Stimulated activated CD4-positive, alpha-beta T cell treated with anti-CD3 and anti-CD28 coated beads, Interleukin-4, amount 100 ng/mL, for 48 hours (primary cell): ENCODE measurements at regions not wholly inside any gene's neighbourhood (a gene's known extent, or its start where the extent isn't known, plus 50 kb on each side); places are given as distances from the start of the nearest gene placed in this dataset.

Experiments used
- DNase-seq, 2 donors: peaks; one replicate each; pipeline ENCODE4 v3.0.0-alpha.2; 2020; ENCODE audit warnings: low read depth in 2 of 2

DNA sequence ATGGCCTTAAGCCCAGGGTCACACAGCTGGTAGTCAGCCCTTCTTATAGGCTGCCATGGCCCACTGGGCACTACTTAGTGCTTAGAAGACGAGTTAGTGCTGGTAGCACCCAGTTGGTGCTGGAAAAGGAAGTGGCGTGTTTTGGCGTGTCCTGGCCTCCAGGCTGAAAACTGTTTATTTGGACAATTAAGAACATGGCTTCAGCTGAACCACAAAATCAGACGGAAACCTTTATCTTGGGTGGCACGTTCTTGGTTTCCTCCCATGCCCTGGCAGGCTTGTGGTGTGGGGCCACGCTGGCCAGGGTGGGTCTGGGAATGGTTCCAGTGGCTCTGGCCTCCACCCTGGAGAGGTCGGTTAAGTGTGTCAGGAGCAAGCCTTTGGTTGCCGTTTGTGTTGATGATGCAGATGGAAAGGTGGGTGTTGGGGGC is 141.5 kb upstream of the HAAO start:
- no peak for DNase-seq

GRCh38 chr2:42932271-42933151 is 140.1 kb upstream of the HAAO start:
- DNase-seq, result no peak

- DNase-seq, result no peak
Measured at GRCh38 chr2:42931818-42932195, 139.4 kb upstream of the HAAO start.

GRCh38 chr2:42931146-42931817 is 138.9 kb upstream of the HAAO start:
- no peak for DNase-seq

- no peak for DNase-seq
Measured at GRCh38 chr2:42930025-42930581, 137.7 kb upstream of the HAAO start.

DNA sequence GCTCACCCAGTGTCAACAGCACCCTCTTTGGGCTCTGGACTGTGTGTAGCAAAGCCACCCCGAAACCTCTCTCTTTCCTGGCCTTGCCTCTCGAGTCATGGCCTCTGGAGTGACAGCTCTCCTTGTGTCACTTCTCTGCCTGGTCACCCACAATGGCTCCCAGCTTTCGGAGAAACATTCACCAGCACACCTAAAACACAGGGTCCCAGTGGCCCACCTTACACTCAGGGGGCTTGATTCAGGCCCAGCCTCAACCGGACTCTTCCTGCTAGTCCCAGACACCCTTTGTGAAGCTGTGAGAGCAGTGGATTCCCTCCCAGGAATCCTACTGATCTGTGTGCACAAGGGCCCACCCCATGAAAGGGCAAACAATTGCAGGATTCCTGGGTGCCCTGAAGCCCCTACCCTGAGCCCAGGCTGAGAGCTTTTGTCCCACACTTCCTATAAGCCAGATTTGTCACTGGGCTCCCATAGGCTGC is 137.2 kb upstream of the HAAO start:
- DNase-seq, result no peak

DNA sequence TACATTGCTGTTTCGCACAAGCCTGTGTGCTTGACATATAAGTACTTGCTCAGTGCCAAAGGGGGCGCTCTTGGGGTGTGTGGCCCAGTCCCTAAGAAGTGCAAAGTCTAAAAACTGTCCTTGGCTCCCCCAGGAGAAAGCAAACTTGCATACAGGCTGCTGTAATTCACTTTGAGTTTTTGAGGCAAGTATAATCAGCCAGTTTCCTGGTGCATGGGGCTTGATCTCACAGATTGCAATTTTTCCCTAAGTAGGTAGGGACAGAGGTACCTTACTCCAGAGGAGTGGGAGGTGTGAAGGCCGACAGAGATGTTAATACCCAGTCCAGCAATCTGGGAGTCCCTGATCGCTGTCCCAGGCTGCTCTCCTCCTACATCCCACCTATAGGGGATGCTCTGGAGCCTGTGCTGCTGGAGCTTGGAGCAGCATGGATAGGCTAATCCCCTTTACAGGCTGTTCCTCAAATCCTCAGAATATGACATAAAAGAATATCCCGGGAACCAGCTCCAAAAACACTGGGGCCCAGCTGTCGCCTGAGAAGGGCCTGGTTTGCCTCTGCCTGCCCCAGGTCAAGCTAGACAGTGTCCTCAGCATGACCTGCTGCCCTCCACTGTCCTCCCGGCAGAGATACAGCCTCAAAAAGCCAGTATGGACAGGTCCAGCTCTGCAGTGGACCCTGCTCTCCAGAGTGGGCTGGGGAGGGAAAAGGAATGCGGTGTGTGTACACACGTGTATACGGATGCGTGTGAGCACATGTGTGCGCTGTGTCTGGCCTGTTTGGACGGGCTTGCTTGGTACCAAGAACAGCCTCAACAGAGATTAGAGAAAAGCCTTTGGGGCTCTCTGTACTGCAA is 136.5 kb upstream of the HAAO start:
- no peak for DNase-seq

DNA sequence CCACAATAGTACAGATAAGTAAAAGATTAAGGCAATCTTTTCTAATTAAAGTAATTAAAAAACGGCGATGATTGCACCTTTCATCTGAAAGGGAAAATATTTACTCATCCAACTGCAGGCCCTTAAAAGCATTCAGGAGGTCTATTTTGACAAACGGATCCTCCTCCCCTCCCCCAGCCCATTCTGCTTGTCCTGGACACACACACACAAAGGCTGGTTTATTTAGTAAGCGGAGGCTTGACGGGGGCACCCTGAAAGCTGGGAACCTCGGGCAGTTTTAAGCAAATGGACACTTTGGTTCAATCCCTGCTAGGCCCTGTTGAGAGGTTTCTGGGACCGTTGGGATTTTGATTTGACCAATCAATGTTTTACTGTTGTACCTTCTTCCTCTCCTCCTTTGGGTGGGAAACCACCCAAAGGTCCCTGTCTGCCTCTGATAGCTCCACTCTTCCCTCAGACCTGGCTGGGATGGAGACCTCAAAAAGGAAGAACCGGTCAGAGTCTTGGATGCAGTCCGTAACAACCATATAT is 135.8 kb upstream of the HAAO start:
- no peak for DNase-seq

DNA sequence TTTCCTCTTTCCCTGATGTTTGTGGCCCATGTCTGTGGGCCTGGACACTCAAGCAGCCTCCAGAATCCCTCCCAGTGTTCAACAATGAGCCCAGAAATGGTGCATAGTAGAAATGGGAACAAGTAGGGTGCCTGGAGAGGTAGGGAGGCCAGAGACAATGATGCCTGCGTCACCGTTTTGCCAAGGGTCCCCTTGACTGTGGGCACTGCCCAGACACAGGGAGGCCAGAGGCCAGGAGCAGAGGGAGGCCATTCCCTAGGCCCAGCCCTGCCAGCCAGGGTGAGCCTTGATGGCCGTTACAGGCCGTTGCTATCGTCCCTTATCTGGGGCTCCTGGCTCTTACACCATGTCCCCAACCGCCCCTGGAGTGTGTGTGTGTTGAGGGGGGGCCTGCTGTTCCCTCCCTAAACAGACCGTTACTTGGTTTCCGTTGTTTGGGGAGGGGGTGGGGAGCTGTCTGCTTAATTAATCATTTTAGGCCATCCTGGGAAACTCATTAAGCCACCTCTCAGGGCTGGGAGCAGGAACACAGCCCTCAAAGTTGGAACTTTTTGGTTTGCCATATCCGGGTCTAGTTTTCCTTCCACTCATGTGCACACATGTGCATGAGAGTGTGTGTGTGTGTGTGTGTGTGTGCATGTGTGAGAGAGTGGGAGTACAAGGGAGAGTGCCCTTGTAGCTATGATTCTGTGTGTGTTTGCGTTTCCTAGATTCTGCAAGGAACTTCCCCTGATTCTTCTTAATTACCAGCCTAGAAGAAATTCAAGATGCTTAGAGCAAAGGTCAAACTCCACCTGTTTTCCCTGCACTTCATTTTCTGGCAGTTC is 135.2 kb upstream of the HAAO start:
- no peak for DNase-seq

- DNase-seq, result no peak
Measured at GRCh38 chr2:42926434-42927333, 134.3 kb upstream of the HAAO start.

- DNase-seq, result no peak
Measured at GRCh38 chr2:42925742-42926433, 133.5 kb upstream of the HAAO start.

DNA sequence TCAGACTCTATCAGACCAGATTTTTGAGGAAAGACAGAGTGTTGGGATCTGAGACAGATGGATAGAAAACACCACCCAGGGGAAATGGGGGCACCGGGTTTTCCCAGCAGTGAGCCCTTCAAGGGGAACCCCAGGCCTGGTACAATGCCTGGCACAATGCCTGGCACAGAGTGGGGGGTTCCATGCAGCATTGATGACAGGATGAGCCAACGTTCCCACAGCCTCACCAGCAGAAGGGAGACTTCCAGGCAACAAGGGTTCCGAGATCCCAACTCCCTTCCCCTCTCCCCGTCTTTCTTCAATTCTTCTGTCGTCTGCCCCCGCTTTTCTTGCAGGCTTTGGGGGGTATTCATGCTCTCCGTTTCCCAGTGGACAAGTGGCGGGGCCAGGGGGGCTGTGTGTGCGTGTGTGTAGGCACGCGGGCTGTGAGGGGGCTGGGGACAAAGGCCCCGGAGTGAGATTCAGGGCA is 132.1 kb upstream of the HAAO start:
- no peak for DNase-seq

DNA sequence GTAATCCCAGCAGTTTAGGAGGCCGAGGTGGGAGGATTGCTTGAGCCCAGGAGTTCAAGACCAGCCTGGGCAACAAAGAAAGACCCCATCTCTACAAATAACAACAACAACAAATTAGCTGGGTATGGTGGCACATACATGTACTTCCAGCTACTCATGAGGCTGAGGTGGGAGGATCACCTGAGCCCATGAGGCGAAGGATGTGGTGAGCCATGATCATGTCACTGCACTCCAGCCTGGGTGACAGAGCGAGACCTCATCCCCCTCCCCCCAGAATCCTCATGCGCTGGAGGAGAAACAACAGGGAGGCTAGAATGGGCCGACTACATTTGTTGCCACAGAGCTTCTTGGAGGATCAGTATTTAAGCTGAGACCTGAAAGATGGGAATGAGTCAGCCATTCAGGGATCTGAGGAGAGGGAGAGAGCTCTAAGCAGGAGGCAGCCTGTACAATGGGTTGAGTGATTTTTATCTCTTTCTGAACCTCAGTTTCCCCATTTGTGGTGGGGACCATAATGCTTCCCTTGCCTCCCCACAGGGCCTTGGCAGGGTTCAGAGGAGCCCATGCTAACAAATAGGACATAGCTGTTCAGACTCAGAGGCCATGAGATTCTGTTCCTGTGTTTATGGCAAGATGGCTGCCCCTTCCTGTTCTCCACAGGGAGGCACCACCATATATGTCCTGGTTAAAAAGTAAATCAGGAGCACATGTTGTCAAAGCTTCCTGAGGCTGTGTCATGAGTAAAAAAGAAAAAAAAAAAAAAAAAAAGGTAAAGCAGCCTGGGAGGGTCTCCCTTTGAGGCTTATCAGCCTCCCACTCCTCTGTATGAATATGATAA is 131.4 kb upstream of the HAAO start:
- no peak for DNase-seq

DNA sequence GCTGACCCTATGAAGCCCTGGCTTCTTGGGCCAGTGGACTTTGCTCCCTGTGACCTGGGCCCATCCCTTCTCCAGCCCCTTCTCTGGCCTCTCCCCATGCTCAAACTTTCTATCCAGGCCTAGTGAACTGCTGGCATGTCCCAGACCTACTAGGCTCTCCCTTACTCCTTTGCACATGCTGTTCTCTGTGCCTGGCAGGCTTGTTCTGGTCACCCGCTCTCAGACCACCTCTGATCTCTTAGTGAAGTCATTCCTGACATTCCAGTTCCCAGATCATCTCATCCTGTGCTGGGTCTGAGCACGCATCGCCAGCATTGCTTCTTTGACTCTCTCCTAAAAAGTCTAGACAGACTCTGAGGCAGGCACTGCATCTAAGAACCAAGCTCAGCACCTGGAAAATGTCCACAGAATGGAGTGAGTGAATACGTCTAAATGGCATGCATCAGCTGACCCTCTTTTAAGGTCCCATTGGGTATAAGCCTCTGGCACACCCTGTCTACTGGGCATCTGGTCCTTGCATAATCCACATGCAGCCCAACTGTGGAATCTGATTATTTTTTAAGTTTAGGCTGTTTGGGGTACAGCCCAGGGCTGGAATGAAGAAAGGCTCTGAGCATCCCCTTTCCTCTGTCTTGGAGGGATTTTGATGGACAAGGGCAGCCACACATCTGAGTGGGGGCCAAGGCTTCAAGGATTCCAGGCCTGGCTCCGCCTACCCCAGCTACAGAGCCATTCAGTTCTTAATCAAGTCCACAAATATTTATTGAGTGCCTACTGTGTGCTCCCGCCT is 130.6 kb upstream of the HAAO start:
- DNase-seq, result no peak

- no peak for DNase-seq
Measured at GRCh38 chr2:42922293-42922692, 129.9 kb upstream of the HAAO start.

- DNase-seq, result no peak
Measured at GRCh38 chr2:42921721-42922120, 129.3 kb upstream of the HAAO start.

DNA sequence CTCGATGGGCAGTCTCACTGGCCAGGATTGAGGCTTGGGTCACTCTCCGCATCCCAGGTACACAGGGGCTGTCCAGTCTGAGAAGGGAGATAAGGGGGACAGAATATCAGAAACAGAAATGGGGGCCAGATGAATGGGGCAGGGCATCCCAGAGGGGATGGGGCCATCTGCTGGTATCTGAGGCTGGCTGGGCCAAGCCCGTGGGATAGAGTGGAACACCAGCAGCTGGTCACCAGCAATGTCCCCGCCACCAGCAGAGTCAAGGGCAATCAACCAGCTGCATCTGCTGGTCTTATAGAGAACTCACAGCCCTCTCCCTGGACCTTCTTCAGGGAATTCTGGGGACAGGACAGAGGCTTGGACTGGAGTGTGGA is 128.8 kb upstream of the HAAO start:
- DNase-seq, result no peak
